Upper lobe of right lung (tissue), 1 donor: ENCODE measurements at regions not wholly inside any gene's neighbourhood (a gene's known extent, or its start where the extent isn't known, plus 50 kb on each side); places are given as distances from the start of the nearest gene placed in this dataset.
A peak's percentile ranks its signal among the peaks of the same experiment; 100 is the strongest.

ENCODE experiments used
- ATAC-seq: fragments of 200-7000 bp; cut with Tn5 transposase; one replicate; pipeline ENCODE4 v1.9.1; 2020; ENCODE audit warnings: mild to moderate bottlenecking, moderate library complexity
- DNase-seq: peaks from one replicate; pipeline ENCODE4 v3.0.0-alpha.2; 2020
- H3K27ac ChIP-seq: fragments of 200-600 bp; one replicate; pipeline ENCODE4 v1.8.0; 2022
- H3K27me3 ChIP-seq: fragments of 200-600 bp; one replicate; pipeline ENCODE4 v1.8.0; 2022; ENCODE audit warnings: mild to moderate bottlenecking
- H3K36me3 ChIP-seq: fragments of 200-600 bp; one replicate; pipeline ENCODE4 v1.8.0; 2022
- H3K4me1 ChIP-seq: fragments of 200-600 bp; one replicate; pipeline ENCODE4 v1.8.0; 2022
- H3K4me3 ChIP-seq: fragments of 200-600 bp; one replicate; pipeline ENCODE4 v1.8.0; 2022; ENCODE audit warnings: mild to moderate bottlenecking
- H3K9me3 ChIP-seq: fragments of 200-600 bp; one replicate; pipeline ENCODE4 v1.8.0; 2022
- CTCF ChIP-seq: fragments of 200-600 bp; IDR thresholded peaks from one replicate; pipeline ENCODE4 v1.8.0; 2022; ENCODE audit warnings: antibody characterized with exemption
- intact Hi-C: fragments of 100-400 bp; cut with DNase I; formaldehyde crosslinking; loops from one replicate; pipeline ENCODE4 v1.11.0; 2022
- donor health status: DM: no; HTN: yes; CAD: no; lungs with severe emphysema.

GRCh38 chr2:122512091-122512490 lies 756.6 kb downstream of the TSN start:
- H3K4me1 ChIP-seq: no peaks in the 10 kb centered on the region
- no peaks in the 10 kb centered on the region for H3K9me3 ChIP-seq
- H3K27ac ChIP-seq: no peak overlapping the region
- no peak overlapping the region for H3K4me3 ChIP-seq
- ATAC-seq: no peak
- TF ChIP-seq CTCF: no peak
- H3K36me3 ChIP-seq: no peaks in the 10 kb centered on the region
- no peaks in the 10 kb centered on the region for H3K27me3 ChIP-seq
- DNase-seq: no peak
- intact Hi-C loops: no loop called here

- H3K36me3 ChIP-seq: no peaks in the 10 kb centered on the region
- H3K9me3 ChIP-seq: no peaks in the 10 kb centered on the region
- DNase-seq (no peak), ATAC-seq (no peak)
- H3K4me3 ChIP-seq: no peak overlapping the region
- H3K4me1 ChIP-seq: no peaks in the 10 kb centered on the region
- intact Hi-C loops: no loop called here
- H3K27me3 ChIP-seq: no peaks in the 10 kb centered on the region
- TF ChIP-seq CTCF: no peak
- no peak overlapping the region for H3K27ac ChIP-seq
Measured at GRCh38 chr2:122514451-122514996, 759.1 kb downstream of the TSN start.

DNA sequence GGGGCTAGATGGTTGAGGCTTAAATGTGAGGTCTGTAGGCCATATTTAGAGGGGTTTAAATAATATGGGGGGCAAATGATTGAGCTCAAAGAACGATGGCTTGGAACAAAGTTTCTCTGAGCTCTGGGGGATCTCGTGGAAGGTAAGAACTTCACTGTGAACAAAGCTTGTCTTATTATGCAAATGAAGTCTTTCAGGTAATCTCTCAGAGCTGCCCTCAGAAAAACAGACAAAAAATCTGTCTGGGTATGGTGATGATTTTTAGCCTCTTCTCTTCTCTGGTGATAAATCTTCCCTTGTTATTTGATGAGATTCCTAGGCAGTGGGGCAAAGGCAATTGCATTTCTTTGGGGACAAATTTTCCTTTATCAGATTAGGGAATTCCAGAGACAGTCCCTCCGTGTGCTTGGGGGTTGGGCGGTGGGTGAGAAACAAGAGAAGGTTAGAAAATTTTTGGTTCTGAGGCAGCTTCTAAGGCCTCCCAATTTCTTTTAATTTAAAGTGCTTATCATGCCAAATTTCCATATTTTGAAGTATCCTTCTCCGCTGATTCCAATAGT lies 760.4 kb downstream of the TSN start:
- no peaks in the 10 kb centered on the region for H3K36me3 ChIP-seq
- H3K27me3 ChIP-seq: no peaks in the 10 kb centered on the region
- no peak for ATAC-seq
- H3K27ac ChIP-seq: no peak overlapping the region
- intact Hi-C loops: no loop called here
- no peak for DNase-seq
- TF ChIP-seq CTCF: no peak
- H3K4me1 ChIP-seq: no peaks in the 10 kb centered on the region
- H3K9me3 ChIP-seq: no peaks in the 10 kb centered on the region
- no peak overlapping the region for H3K4me3 ChIP-seq

- Histone ChIP-seq H3K4me3 (no peak overlapping the region), H3K9me3 (no peaks in the 10 kb centered on the region), H3K27ac (no peak overlapping the region), H3K27me3 (no peaks in the 10 kb centered on the region), H3K4me1 (no peaks in the 10 kb centered on the region), H3K36me3 (no peaks in the 10 kb centered on the region)
- ATAC-seq (no peak), DNase-seq (no peak)
- TF ChIP-seq CTCF: no peak
- intact Hi-C loops: no loop called here
Measured at GRCh38 chr2:122516775-122517174, 761.3 kb downstream of the TSN start.

DNA sequence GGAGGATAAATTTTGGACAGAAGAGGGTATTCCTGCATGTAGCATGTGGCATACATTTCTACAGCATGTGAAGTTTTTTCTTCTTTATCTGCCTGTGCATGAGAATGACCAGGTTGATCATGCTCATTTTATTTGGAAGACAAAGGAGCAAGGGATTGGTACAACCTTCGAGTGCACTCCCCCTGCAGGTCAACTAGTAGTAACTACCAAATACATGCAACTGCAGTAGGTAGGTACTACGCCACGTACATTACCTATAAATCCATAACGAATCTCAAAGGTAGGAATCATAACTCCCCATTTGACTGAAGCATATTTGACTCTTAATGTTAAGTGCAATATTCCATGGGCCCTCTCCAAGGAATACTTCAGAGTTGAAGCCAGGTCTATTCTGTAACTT lies 763.9 kb downstream of the TSN start:
- intact Hi-C loops: no loop called here
- Histone ChIP-seq H3K4me3 (no peak overlapping the region), H3K9me3 (no peaks in the 10 kb centered on the region), H3K36me3 (no peaks in the 10 kb centered on the region), H3K4me1 (no peaks in the 10 kb centered on the region), H3K27me3 (no peaks in the 10 kb centered on the region), H3K27ac (no peak overlapping the region)
- DNase-seq (no peak), ATAC-seq (no peak)
- TF ChIP-seq CTCF: peak; percentile 6
